ENCODE measurements at regions not wholly inside any gene's neighbourhood (a gene's known extent, or its start where the extent isn't known, plus 50 kb on each side); places are given as distances from the start of the nearest gene placed in this dataset.
"Not testable (repeated sequence)": the region's sequence is repeated elsewhere in the genome, so short reads cannot be mapped to it uniquely, and the experiment has no call there.

GRCh38 chr10:77740396-77740795, 102.8 kb upstream of the KCNMA1 start:
- not testable (repeated sequence) for DNase-seq (ENCODE audit: low read depth, low spot score)

DNA sequence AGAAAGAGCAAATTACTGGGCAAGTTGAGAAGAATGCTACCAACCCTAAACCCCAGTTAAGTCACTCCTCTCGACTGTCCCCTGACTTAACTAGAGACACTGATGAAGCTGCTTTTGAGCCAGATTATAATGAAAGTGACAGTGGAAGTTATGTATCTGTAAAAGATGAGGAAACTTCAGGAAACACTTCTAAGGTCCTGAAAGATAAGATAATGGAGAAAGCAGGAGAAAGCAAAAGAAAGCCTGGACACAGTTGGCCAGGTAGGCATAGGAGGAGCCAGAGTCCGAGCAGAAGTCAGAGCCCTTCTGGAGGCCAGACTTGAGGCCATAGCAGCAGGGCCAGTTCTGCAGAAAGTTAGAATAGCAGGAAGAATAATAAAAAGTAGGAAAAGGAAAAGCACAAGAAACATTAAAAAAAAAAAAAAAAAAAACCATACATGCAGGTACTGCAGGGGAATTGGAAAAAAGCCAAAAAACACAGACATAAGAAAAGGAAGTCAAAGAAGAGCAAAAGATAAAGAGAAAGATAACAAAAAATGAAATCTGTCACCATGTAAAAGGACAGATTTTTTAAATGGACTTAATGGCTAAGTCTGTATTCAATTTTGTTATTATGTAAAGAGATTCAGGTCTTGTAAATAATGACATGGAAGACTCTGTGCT, 101.0 kb upstream of the KCNMA1 start:
- DNase-seq (ENCODE audit: low read depth, low spot score), result no peak

GRCh38 chr10:77737608-77738007, 100.0 kb upstream of the KCNMA1 start:
- peak; percentile 91 for DNase-seq (ENCODE audit: low read depth, low spot score)

DNA sequence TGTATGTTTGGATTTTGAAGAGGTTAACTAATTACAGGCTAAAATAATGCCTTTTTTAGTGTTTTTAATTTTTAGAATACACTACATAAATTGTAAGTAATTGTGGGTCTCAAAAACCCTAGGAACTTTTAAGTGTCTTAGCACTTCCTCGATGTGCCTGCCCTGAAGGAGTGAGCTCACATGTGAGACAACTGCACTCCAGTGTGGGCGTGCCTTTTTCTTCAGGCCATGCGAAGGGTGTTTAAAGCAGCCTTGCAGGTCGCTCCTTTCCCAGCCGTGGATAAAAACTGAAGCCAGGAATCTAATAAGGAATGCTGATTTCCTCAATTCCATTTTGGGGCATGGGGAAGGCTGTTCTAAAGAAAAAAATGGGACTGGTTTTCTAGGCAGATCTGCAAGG, 97.5 kb upstream of the KCNMA1 start:
- DNase-seq (ENCODE audit: low read depth, low spot score), result not testable (repeated sequence)

DNA sequence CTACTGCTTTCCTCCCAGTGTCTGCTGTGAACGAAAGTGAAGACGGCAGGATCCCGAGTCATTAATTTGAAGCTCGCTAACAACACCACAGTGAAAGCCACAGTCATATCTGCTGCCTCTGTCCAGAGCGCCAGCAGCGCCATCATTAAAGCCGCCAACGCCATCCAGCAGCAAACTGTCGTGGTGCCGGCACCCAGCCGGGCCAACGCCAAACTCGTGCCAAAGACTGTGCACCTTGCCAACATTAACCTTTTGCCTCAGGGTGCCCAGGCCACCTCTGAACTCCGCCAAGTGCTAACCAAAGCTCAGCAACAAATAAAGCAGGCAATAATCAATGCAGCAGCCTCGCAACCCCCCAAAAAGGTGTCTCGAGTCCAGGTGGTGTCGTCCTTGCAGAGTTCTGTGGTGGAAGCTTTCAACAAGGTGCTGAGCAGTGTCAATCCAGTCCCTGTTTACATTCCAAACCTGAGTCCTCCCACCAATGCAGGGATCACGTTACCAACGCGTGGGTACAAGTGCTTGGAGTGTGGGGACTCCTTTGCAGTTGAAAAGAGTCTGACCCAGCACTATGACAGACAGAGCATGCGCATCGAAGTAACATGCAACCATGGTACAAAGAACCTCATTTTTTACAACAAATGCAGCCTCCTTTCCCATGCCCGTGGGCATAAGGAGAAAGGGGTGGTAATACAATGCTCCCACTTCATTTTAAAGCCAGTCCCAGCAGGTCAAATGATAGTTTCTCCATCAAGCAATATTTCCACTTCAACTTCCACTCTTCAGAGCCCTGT, 94.8 kb upstream of the KCNMA1 start:
- no peak for DNase-seq (ENCODE audit: low read depth, low spot score)

GRCh38 chr10:77727481-77727880, 89.9 kb upstream of the KCNMA1 start:
- DNase-seq (ENCODE audit: low read depth, low spot score), result no peak

GRCh38 chr10:77726732-77727131, 89.1 kb upstream of the KCNMA1 start:
- no peak for DNase-seq (ENCODE audit: low read depth, low spot score)

GRCh38 chr10:77726301-77726700, 88.7 kb upstream of the KCNMA1 start:
- DNase-seq (ENCODE audit: low read depth, low spot score), result no peak

DNA sequence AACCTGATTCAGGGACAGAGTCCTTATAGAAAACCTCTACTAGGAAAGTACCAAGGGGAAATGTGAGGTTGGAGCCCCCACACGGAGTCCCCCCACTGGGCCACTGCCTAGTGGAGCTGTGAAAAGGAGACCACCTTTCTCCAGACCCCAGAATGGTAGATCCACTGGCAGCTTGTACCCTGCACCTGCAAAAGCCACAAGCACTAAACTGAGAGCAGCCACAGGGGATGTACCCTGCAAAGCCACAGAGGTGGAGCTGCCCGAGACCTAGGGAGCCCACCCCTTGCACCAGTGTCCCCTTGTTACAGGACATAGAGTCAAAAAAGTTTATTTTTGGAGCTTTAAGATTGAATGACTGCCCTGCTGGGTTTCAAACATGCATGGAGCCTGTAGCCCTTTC, 87.2 kb upstream of the KCNMA1 start:
- DNase-seq (ENCODE audit: low read depth, low spot score), result no peak

GRCh38 chr10:77723376-77723775, 85.8 kb upstream of the KCNMA1 start:
- DNase-seq (ENCODE audit: low read depth, low spot score), result no peak

DNA sequence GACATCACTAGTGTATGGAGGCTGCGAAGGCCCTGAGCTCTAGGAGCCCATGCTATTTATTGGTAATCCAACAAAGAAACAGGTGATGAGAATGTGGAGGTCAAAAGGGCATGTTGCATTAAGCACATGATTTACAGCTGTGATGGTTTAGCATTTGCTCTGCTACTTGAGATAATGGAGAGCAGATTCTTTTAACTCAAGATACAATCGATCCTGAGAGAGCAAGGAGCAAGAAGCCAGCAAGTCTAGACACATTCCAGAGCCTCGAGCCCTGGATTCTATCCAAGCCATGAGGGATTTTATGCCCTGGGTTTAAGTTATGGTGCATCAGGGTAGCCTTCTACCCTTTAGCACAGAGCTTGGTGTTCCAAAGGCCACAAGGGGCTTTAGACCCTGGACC, 85.3 kb upstream of the KCNMA1 start:
- peak; percentile 76 for DNase-seq (ENCODE audit: low read depth, low spot score)

DNA sequence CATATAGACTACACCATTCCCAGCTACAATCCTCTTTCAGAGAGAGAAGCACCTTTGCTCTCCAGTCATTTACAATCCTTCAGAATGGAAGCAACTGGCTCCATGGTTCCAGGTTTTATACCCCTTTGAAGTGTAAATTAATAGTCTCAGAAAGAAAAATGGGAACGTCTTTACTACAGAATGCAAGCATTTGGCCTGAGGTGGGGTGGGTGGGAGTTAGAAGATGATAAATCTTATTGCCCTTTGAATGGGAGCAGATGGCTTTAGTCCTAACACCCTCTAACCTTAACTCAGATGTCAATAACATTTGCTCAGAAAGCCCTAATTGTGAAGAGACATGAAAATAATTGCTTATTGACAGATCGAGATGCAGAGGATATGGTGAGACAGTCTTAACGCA, 84.2 kb upstream of the KCNMA1 start:
- DNase-seq (ENCODE audit: low read depth, low spot score), result no peak

- DNase-seq (ENCODE audit: low read depth, low spot score), result no peak
These were observed 81.3 kb upstream of the KCNMA1 start for GRCh38 chr10:77718957-77719356.

DNA sequence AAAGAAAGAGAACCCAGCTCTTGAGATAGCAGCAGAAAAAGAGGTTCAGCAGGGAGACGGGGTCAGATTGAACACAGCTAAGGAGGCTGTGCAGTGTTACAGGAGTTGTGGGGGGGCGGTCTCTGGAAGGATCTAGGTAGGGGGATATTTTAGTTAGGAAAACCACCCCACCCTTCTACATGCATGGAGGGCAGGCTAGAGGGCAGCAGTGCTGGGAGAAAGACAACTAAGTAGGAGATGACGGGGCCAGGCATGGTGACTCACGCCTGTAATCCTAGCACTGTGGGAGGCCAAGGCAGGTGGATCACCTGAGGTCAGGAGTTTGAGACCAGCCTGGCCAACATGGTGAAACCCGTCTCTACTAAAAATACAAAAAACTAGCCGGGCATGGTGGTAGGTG, 80.7 kb upstream of the KCNMA1 start:
- not testable (repeated sequence) for DNase-seq (ENCODE audit: low read depth, low spot score)

DNA sequence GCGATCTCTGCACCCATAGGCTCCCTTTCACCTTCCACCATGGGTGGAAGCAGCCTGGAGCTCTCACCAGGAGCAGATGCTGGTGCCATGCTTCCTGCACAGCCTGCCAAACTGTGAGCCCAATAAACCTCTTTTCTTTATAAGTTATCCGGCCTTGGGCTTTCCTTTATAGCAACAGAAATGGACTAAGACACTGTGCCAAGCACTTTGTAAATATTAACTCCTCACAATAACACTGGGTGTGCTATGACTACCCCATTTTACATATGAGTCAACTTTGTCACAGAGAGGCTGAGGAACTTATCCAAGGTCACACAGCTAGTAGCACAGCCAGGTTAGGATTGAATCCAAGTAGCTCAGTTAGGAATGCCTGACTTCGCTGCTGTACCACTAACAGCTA, 79.7 kb upstream of the KCNMA1 start:
- DNase-seq (ENCODE audit: low read depth, low spot score), result no peak

GRCh38 chr10:77716458-77717317, 79.1 kb upstream of the KCNMA1 start:
- peak; percentile 35 for DNase-seq (ENCODE audit: low read depth, low spot score)

GRCh38 chr10:77715536-77715935, 77.9 kb upstream of the KCNMA1 start:
- DNase-seq (ENCODE audit: low read depth, low spot score), result no peak

- DNase-seq (ENCODE audit: low read depth, low spot score), result no peak
These were observed 77.5 kb upstream of the KCNMA1 start for GRCh38 chr10:77715088-77715487.

DNA sequence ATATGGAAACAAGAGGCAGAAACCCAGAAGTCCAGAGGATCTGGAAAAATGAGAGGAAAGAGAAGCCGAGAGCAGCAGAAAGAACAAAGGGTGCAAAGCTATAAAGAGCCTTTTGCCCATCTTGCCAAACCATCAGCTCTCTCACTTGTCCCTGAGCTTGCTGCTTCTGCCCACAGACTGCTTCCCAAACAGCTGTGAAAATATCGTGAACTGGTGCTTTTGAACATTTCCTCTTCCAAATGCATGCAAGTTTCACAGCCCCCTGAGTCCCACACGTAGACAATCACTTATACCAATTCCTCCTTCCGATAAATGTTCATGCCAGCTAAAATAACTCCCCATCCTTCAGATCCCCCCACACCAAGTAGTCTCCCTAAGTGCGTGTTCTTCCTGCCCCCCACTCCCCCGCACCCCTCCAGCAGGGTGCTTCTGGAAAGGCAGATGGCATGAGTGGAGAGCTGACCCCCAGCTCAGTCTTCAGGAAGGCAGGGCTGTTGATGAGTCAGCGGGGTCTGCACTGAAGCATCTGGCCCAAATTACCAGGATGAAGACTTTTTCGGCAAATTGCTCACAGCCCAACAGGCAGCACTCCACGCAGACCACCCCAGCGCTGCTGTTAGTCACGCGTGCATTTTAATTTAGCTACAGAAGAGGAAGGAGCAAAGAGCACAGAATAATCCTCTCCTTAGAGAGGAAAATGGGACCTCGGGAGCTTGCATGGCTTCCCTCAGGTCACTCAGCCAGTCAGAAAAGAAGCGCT, 76.1 kb upstream of the KCNMA1 start:
- DNase-seq (ENCODE audit: low read depth, low spot score), result peak; percentile 25

DNA sequence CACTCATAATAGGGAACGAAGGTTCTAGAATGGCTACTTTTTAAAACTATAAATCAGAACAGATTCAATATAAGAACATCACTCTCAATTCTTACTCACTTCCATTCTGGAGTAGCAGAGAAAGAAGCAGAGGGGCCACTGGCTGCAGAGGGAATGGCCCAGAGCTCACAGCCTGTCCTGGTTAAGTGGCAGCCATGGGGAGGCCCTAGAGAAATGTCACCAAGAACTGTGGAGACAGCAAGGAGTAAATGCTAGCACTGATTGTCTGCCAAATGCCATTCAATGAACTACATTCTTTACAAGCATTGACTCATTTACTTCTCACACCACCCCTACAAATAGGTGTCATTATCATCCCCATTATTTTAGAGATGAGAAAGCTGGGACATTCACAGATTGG, 74.6 kb upstream of the KCNMA1 start:
- DNase-seq (ENCODE audit: low read depth, low spot score), result no peak

DNA sequence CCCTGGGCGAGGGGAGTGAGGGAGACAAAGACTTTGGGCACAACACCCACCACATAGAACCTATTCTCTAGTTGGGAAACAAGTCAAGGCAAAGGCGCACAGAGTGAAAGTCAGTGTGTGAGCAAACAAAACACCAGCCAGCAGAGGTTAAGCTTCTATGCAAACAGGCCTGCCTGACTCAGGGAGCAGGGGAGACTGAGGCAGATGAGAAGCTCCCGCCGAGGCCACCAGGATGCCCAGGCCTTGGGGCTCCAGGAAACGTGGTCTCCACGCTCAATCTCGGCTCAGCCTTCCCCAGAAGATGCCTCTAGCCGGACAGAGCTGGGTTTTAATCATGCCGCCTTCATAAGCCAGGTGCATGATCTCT, 74.1 kb upstream of the KCNMA1 start:
- no peak for DNase-seq (ENCODE audit: low read depth, low spot score)
